Testis (tissue), 2 donors: ENCODE measurements at regions not wholly inside any gene's neighbourhood (a gene's known extent, or its start where the extent isn't known, plus 50 kb on each side); places are given as distances from the start of the nearest gene placed in this dataset.

Source experiments
- POLR2A ChIP-seq: fragments of 450-650 bp; IDR thresholded peaks from one replicate; pipeline ENCODE4 v1.6.1; 2017; ENCODE audit warnings: antibody characterized with exemption, mild to moderate bottlenecking, moderate library complexity
- TF ChIP-seq, protein P1 (sequence below), 3 experiments: fragments of 450-650 bp in 2 of 3; fragments of 200-600 bp in 1 of 3; sonication (generic) in 1 of 3; IDR thresholded peaks; one replicate each; pipeline ENCODE4 v1.5.1; 2016 to 2019; ENCODE audit warnings: antibody characterized with exemption in 3 of 3, mild to moderate bottlenecking in 2 of 3, moderate library complexity in 1 of 3

GRCh38 chr6:138028893-138029292, 78.3 kb downstream of the PERP start:
- TF ChIP-seq, protein P1, sequence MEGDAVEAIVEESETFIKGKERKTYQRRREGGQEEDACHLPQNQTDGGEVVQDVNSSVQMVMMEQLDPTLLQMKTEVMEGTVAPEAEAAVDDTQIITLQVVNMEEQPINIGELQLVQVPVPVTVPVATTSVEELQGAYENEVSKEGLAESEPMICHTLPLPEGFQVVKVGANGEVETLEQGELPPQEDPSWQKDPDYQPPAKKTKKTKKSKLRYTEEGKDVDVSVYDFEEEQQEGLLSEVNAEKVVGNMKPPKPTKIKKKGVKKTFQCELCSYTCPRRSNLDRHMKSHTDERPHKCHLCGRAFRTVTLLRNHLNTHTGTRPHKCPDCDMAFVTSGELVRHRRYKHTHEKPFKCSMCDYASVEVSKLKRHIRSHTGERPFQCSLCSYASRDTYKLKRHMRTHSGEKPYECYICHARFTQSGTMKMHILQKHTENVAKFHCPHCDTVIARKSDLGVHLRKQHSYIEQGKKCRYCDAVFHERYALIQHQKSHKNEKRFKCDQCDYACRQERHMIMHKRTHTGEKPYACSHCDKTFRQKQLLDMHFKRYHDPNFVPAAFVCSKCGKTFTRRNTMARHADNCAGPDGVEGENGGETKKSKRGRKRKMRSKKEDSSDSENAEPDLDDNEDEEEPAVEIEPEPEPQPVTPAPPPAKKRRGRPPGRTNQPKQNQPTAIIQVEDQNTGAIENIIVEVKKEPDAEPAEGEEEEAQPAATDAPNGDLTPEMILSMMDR (IDR thresholded peaks at IDR 0.05), result no peak
- TF ChIP-seq POLR2A, result no peak
